HepG2 (cell line): ENCODE measurements at regions not wholly inside any gene's neighbourhood (a gene's known extent, or its start where the extent isn't known, plus 50 kb on each side); places are given as distances from the start of the nearest gene placed in this dataset.
A peak's percentile ranks its signal among the peaks of the same experiment; 100 is the strongest.

Source experiments
- ATAC-seq: fragments of 200-7000 bp; cut with Tn5 transposase; 3 replicates; pipeline ENCODE4 v1.9.1; 2020; ENCODE audit warnings: mild to moderate bottlenecking, moderate library complexity
- BruUV-seq: library from RNA; stranded (reverse); fragments of 400-500 nt; replicated peaks from 2 replicates; lab custom pipeline; 2021; lab: Mats Ljungman, UMichigan
- CTCF ChIA-PET: fragments of 300-600 bp; formaldehyde crosslinking; extraction: SDS; loops from one replicate; lab custom pipeline; 2021; ENCODE audit warnings: low total read pairs, inconsistent platforms, low intra/inter-chr PET ratio; lab: Yijun Ruan, JAX
- POLR2A ChIA-PET: fragments of 350-600 bp; sonication (Branson Sonifier 250); formaldehyde crosslinking; loops from one replicate; lab custom pipeline; 2020; ENCODE audit warnings: antibody characterized with exemption, inconsistent platforms; lab: Yijun Ruan, JAX
- DNase-seq: peaks from one replicate; pipeline ENCODE4 v3.0.0-alpha.2; 2015; ENCODE audit warnings: low spot score
- FAIRE-seq: peaks from 3 replicates; lab custom pipeline; 2011; peaks lifted over from hg19 to GRCh38; lab: Jason Lieb, UNC
- H2AFZ ChIP-seq: one replicate; pipeline ENCODE4 v1.6.1; 2011; ENCODE audit warnings: low read length, inconsistent platforms
- H3K27ac ChIP-seq: fragments of 300-600 bp; 3 replicates; pipeline ENCODE4 v1.8.0; 2011; ENCODE audit warnings: mixed run types, mild to moderate bottlenecking, mixed read lengths, low read length, inconsistent platforms; ENCODE audit not compliant: insufficient read depth; ENCODE audit errors: extremely low read length
- H3K27me3 ChIP-seq, 2 experiments: fragments of 200-600 bp in 1 of 2; 2 replicates in 1 of 2; 3 replicates in 1 of 2; pipeline versions ENCODE4 v1.6.0 to v1.8.0; 2011; ENCODE audit warnings: low read length in 2 of 2, mild to moderate bottlenecking in 2 of 2, moderate library complexity in 2 of 2, inconsistent platforms in 1 of 2; ENCODE audit not compliant: insufficient read depth in 2 of 2, control insufficient read depth in 1 of 2
- H3K36me3 ChIP-seq, 2 experiments: fragments of 200-600 bp in 1 of 2; replicated peaks in 1 of 2; 2 replicates in 1 of 2; 3 replicates in 1 of 2; pipeline versions ENCODE4 v1.5.1 to v1.8.0; 2011; ENCODE audit warnings: low read length in 2 of 2, inconsistent platforms in 1 of 2; ENCODE audit not compliant: insufficient read depth in 2 of 2, control insufficient read depth in 1 of 2
- H3K4me1 ChIP-seq: 2 replicates; pipeline ENCODE4 v1.5.1; 2012; ENCODE audit warnings: low read length, inconsistent platforms; ENCODE audit not compliant: insufficient read depth
- H3K4me2 ChIP-seq: 2 replicates; pipeline ENCODE4 v1.6.0; 2011; ENCODE audit warnings: low read depth, low read length, inconsistent platforms
- H3K4me3 ChIP-seq, 3 experiments: fragments of 200-600 bp in 1 of 3; sonication (generic), shearing (Covaris generic) in 1 of 3; replicated peaks in 1 of 3; 2 replicates each; pipeline ENCODE4 v1.5.1; 2011 to 2016; ENCODE audit warnings: low read length in 3 of 3, inconsistent platforms in 2 of 3, low read depth in 2 of 3, mild to moderate bottlenecking in 2 of 3, control low read depth in 1 of 3, mixed read lengths in 1 of 3; ENCODE audit not compliant: insufficient read depth in 1 of 3
- H3K79me2 ChIP-seq: one replicate; pipeline ENCODE4 v1.6.1; 2011; ENCODE audit warnings: low read length, inconsistent platforms; ENCODE audit not compliant: insufficient read depth
- H3K9ac ChIP-seq: 2 replicates; pipeline ENCODE4 v1.6.0; 2011; ENCODE audit warnings: mild to moderate bottlenecking, low read depth, low read length, inconsistent platforms; ENCODE audit not compliant: insufficient read depth
- H3K9me3 ChIP-seq: 2 replicates; pipeline ENCODE4 v1.5.1; 2012; ENCODE audit warnings: mild to moderate bottlenecking, low read length
- H4K20me1 ChIP-seq: 2 replicates; pipeline ENCODE4 v1.6.0; 2011; ENCODE audit warnings: inconsistent platforms, mild to moderate bottlenecking, low read length, moderate library complexity; ENCODE audit not compliant: insufficient read depth
- ARID2 ChIP-seq: sonication (generic); formaldehyde crosslinking; IDR thresholded peaks from 2 replicates; pipeline ENCODE4 v1.8.1; 2022; ENCODE audit warnings: mild to moderate bottlenecking, missing genetic modification reagents, borderline replicate concordance
- ATF7 ChIP-seq, 2 experiments: fragments of 450-650 bp in 1 of 2; sonication (generic) in 1 of 2; formaldehyde crosslinking in 1 of 2; IDR thresholded peaks; 2 replicates each; pipeline versions ENCODE4 v1.4.0 to v1.6.1; 2016 to 2020; ENCODE audit warnings: antibody characterized with exemption in 1 of 2, mild to moderate bottlenecking in 1 of 2, missing genetic modification reagents in 1 of 2
- CREB1 ChIP-seq, 2 experiments: fragments of 450-650 bp in 1 of 2; IDR thresholded peaks; 2 replicates each; pipeline ENCODE4 v1.6.1; 2016 to 2017; ENCODE audit warnings: control low read depth in 1 of 2, mild to moderate bottlenecking in 1 of 2, missing compliant biosample characterization in 1 of 2, missing genetic modification characterization in 1 of 2
- CTCF ChIP-seq: sonication (generic); formaldehyde crosslinking; IDR thresholded peaks from 2 replicates; pipeline ENCODE4 v1.5.0; 2020; ENCODE audit warnings: mild to moderate bottlenecking, missing genetic modification reagents, moderate library complexity
- STAG1 ChIP-seq: sonication (generic); formaldehyde crosslinking; IDR thresholded peaks from 2 replicates; pipeline ENCODE4 v1.4.0; 2020; ENCODE audit warnings: missing genetic modification reagents
- YEATS4 ChIP-seq: sonication (generic); formaldehyde crosslinking; IDR thresholded peaks from 2 replicates; pipeline ENCODE4 v1.4.0; 2020; ENCODE audit warnings: missing genetic modification reagents, borderline replicate concordance
- ZFP82 ChIP-seq: sonication (generic); formaldehyde crosslinking; IDR thresholded peaks from 2 replicates; pipeline ENCODE4 v1.5.1; 2020; ENCODE audit warnings: mild to moderate bottlenecking, missing genetic modification reagents, borderline replicate concordance
- ZIK1 ChIP-seq: sonication (generic); formaldehyde crosslinking; IDR thresholded peaks from 2 replicates; pipeline ENCODE4 v1.5.0; 2020; ENCODE audit warnings: mild to moderate bottlenecking, low read depth, missing genetic modification reagents, borderline replicate concordance
- ZNF720 ChIP-seq: sonication (generic); formaldehyde crosslinking; IDR thresholded peaks from 2 replicates; pipeline ENCODE4 v1.4.0; 2020; ENCODE audit warnings: missing genetic modification reagents
- ZNF724P ChIP-seq: sonication (generic); formaldehyde crosslinking; IDR thresholded peaks from 2 replicates; pipeline ENCODE4 v1.8.0; 2022; ENCODE audit warnings: missing genetic modification reagents, borderline replicate concordance
- ZNF772 ChIP-seq: sonication (generic); formaldehyde crosslinking; IDR thresholded peaks from 2 replicates; pipeline ENCODE4 v1.5.0; 2020; ENCODE audit warnings: mild to moderate bottlenecking, missing genetic modification reagents
- ZNF776 ChIP-seq: sonication (generic); formaldehyde crosslinking; IDR thresholded peaks from 2 replicates; pipeline ENCODE4 v1.4.0; 2020; ENCODE audit warnings: mild to moderate bottlenecking, missing genetic modification reagents
- WGBS: methylation state at CpG from one replicate; pipeline ENCODE4 v1.1.6; 2017; ENCODE audit warnings: low lambda C conversion rate; 5-methylcytosine and 5-hydroxymethylcytosine counted together
- in situ Hi-C: cut with HindIII; loops from 2 replicates; pipeline ENCODE4 v1.10.0; 2017; ENCODE audit warnings: low pct_unique_long_range_greater_than_20kb; ENCODE audit not compliant: extremely low pct_ligation_motif_present
- intact Hi-C: fragments of 100-400 bp; cut with micrococcal nuclease; formaldehyde crosslinking; loops from one replicate; pipeline ENCODE4 v1.10.0; 2022; ENCODE audit not compliant: unreplicated experiment

GRCh38 chr5:114297915-114298314 lies 64.0 kb upstream of the KCNN2 start (continued):
- TF ChIP-seq ZIK1 (no peak), ZNF724P (CRISPR knock-in tag) (no peak), ZNF776 (CRISPR knock-in tag) (no peak), YEATS4 (CRISPR knock-in tag) (no peak), ZFP82 (CRISPR knock-in tag) (no peak), ZNF720 (CRISPR knock-in tag) (no peak), ZNF772 (no peak)

GRCh38 chr5:114305402-114306207 lies 56.3 kb upstream of the KCNN2 start:
- Histone ChIP-seq H3K27me3 (no peaks in the 10 kb centered on the region), H3K9ac (no peak overlapping the region), H3K36me3 (no peaks in the 10 kb centered on the region), H3K9me3 (no peaks in the 10 kb centered on the region), H3K4me1 (no peaks in the 10 kb centered on the region), H3K27ac (no peak overlapping the region), H2AFZ (no peak overlapping the region), H3K4me2 (no peak overlapping the region), H4K20me1 (no peaks in the 10 kb centered on the region), H3K79me2 (no peaks in the 10 kb centered on the region), H3K4me3 (no peak overlapping the region)
- peak; percentile 53 for TF ChIP-seq STAG1 (CRISPR knock-in tag)
- TF ChIP-seq CREB1 (IDR thresholded peaks at IDR 0.05) = peak; percentile 70
- TF ChIP-seq CREB1 (CRISPR knock-in tag; IDR thresholded peaks at IDR 0.05) = no peak
- no peak for TF ChIP-seq ARID2 (CRISPR knock-in tag)
- peak; percentile 85 for TF ChIP-seq ATF7 (IDR thresholded peaks at IDR 0.05)
- TF ChIP-seq ATF7 (CRISPR knock-in tag; IDR thresholded peaks at IDR 0.05) = no peak
- TF ChIP-seq CTCF (CRISPR knock-in tag) = peak; percentile 40
- ATAC-seq (peak; percentile 62), FAIRE-seq (peak; percentile 21), DNase-seq (peak; percentile 1)
- intact Hi-C loops (loop anchor here (5.0 to 10.0 kb wide), 2 partner anchors 201 to 628 kb away; no protein-coding TSS in a partner anchor), in situ Hi-C loops (no loop called here)
- POLR2A ChIA-PET = no interaction called here
- CTCF ChIA-PET = interaction anchor here (1.2 kb wide), 1 partner anchor 204 kb away, joined by 4 read pairs; no protein-coding TSS in a partner anchor
- 0% methylated on average over 1 of the region's 1 CpG for WGBS
- no TSS peak for BruUV-seq
